ENCODE measurements at regions not wholly inside any gene's neighbourhood (a gene's known extent, or its start where the extent isn't known, plus 50 kb on each side); places are given as distances from the start of the nearest gene placed in this dataset.

DNA sequence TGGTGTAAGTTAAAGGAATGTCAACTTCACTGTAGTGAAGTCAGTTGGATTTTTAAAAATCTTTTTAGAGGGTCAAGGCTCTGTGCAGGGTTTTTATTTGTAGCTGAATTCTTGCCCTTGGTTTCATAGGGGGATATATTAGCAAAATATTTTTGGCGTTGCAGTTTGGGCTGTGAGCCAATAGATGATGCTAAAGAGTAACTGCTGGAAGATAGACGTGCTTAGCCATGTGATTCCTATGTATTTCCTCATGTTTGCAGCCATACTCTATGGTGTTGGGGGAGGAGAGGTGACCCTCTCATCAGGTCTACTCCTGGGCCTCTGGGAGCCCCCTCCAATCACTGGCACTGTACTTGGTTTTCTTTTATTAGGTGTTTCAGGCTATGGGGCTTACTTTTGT, 246.7 kb upstream of the ARHGAP24 start:
- TF ChIP-seq FOS (IDR thresholded peaks at IDR 0.05; ENCODE audit: borderline replicate concordance, insufficient read depth, low read length) (no peak), POLR2A (IDR thresholded peaks at IDR 0.05; ENCODE audit: low read depth, low read length) (no peak), POLR2AphosphoS5 (IDR thresholded peaks at IDR 0.05; ENCODE audit: insufficient read depth, low read depth, low read length) (no peak), MYC (IDR thresholded peaks at IDR 0.05; ENCODE audit: low read depth, low read length) (no peak), GATA2 (IDR thresholded peaks at IDR 0.05; ENCODE audit: insufficient read depth, insufficient read length, low read depth, low read length) (no peak), JUN (IDR thresholded peaks at IDR 0.05; ENCODE audit: borderline replicate concordance, insufficient read depth, insufficient read length, low read depth) (no peak), EZH2 (IDR thresholded peaks at IDR 0.05; ENCODE audit: borderline replicate concordance, low read depth, low read length, severe bottlenecking) (no peak)
- TF ChIP-seq, protein P1, sequence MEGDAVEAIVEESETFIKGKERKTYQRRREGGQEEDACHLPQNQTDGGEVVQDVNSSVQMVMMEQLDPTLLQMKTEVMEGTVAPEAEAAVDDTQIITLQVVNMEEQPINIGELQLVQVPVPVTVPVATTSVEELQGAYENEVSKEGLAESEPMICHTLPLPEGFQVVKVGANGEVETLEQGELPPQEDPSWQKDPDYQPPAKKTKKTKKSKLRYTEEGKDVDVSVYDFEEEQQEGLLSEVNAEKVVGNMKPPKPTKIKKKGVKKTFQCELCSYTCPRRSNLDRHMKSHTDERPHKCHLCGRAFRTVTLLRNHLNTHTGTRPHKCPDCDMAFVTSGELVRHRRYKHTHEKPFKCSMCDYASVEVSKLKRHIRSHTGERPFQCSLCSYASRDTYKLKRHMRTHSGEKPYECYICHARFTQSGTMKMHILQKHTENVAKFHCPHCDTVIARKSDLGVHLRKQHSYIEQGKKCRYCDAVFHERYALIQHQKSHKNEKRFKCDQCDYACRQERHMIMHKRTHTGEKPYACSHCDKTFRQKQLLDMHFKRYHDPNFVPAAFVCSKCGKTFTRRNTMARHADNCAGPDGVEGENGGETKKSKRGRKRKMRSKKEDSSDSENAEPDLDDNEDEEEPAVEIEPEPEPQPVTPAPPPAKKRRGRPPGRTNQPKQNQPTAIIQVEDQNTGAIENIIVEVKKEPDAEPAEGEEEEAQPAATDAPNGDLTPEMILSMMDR (IDR thresholded peaks at IDR 0.05; ENCODE audit: extremely low read depth in 1 of 2, insufficient read depth in 1 of 2, low read depth in 1 of 2, low read length in 2 of 2): no peak
- TF ChIP-seq, protein P2, sequence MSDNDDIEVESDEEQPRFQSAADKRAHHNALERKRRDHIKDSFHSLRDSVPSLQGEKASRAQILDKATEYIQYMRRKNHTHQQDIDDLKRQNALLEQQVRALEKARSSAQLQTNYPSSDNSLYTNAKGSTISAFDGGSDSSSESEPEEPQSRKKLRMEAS (IDR thresholded peaks at IDR 0.05; ENCODE audit: insufficient read depth, insufficient read length): no peak
- ChIA-PET POLR2A (no interaction called here), CTCF (interaction anchor here (1.0 to 1.5 kb wide), 3 partner anchors 15 to 519 kb away, joined by 3 to 4 read pairs (median 4); no protein-coding TSS in a partner anchor)
- H3K27me3 ChIP-seq (ENCODE audit: control insufficient read depth in 2 of 2, insufficient read depth in 2 of 2, low read length in 2 of 2): no peaks in the 10 kb centered on the region
- no peak overlapping the region for H3K9ac ChIP-seq (replicated peaks; ENCODE audit: extremely low read depth, insufficient read depth, low read length)
- no peaks in the 10 kb centered on the region for H4K20me1 ChIP-seq (replicated peaks; ENCODE audit: control insufficient read depth, extremely low read depth, insufficient read depth, low read length)
- dilution Hi-C loops (cut with MboI; ENCODE audit: extremely low pct_ligation_motif_present, low sequenced_read_pairs): no loop called here
- DNase-seq (ENCODE audit: low read depth, low spot score) (no peak), FAIRE-seq (no peak)
- H3K4me3 ChIP-seq (replicated peaks in 1 of 3; ENCODE audit: insufficient read depth in 1 of 3, low read depth in 1 of 3, low read length in 3 of 3): no peak overlapping the region
- no peak overlapping the region for H3K27ac ChIP-seq (ENCODE audit: insufficient read depth, low read depth, low read length)
- no peaks in the 10 kb centered on the region for H3K9me1 ChIP-seq (replicated peaks; ENCODE audit: control insufficient read depth, extremely low read depth, insufficient read depth, low read length)
- no peaks in the 10 kb centered on the region for H3K36me3 ChIP-seq (ENCODE audit: control insufficient read depth in 2 of 2, extremely low read depth in 1 of 2, insufficient read depth in 2 of 2, low read length in 2 of 2)
- no peaks in the 10 kb centered on the region for H3K4me1 ChIP-seq (ENCODE audit: control insufficient read depth, extremely low read depth, insufficient read depth, low read length)
- no peak overlapping the region for H2AFZ ChIP-seq (ENCODE audit: low read depth, low read length)
- H3K4me2 ChIP-seq (ENCODE audit: insufficient read depth, low read length): no peak overlapping the region
- H3K9me3 ChIP-seq (replicated peaks; ENCODE audit: control insufficient read depth, insufficient read depth, low read length): no peaks in the 10 kb centered on the region
- no peaks in the 10 kb centered on the region for H3K79me2 ChIP-seq (ENCODE audit: control insufficient read depth, insufficient read depth, low read length)
- intact Hi-C loops (cut with micrococcal nuclease): no loop called here
- no TSS peak for BruUV-seq (replicated peaks)
